Bronchial epithelial cell (primary cell): ENCODE measurements at regions not wholly inside any gene's neighbourhood (a gene's known extent, or its start where the extent isn't known, plus 50 kb on each side); places are given as distances from the start of the nearest gene placed in this dataset.

ENCODE experiments used
- DNase-seq: peaks from one replicate; pipeline ENCODE4 v3.0.0-alpha.2; 2010; ENCODE audit warnings: low read depth
- FAIRE-seq: peaks from 2 replicates; lab custom pipeline; 2011; peaks lifted over from hg19 to GRCh38; lab: Jason Lieb, UNC
- H3K27me3 ChIP-seq: 2 replicates; pipeline ENCODE4 v1.5.1; 2011; ENCODE audit warnings: low read length; ENCODE audit not compliant: control insufficient read depth, insufficient read depth
- H3K36me3 ChIP-seq: 2 replicates; pipeline ENCODE4 v1.5.1; 2011; ENCODE audit warnings: low read length; ENCODE audit not compliant: control insufficient read depth, insufficient read depth
- H3K4me3 ChIP-seq: 2 replicates; pipeline ENCODE4 v1.5.1; 2011; ENCODE audit warnings: mild to moderate bottlenecking, low read depth, low read length, control low read depth
- TF ChIP-seq, protein P1 (sequence below): IDR thresholded peaks from 2 replicates; pipeline ENCODE4 v1.5.1; 2011; ENCODE audit warnings: mild to moderate bottlenecking, moderate library complexity, low read length, control low read depth, inconsistent platforms; ENCODE audit not compliant: insufficient read depth, severe bottlenecking

GRCh38 chr3:690770-691169 is 402.1 kb upstream of the CNTN6 start:
- FAIRE-seq, result no peak
- Histone ChIP-seq H3K36me3 (no peaks in the 10 kb centered on the region), H3K27me3 (no peaks in the 10 kb centered on the region), H3K4me3 (no peak overlapping the region)
- TF ChIP-seq, protein P1, sequence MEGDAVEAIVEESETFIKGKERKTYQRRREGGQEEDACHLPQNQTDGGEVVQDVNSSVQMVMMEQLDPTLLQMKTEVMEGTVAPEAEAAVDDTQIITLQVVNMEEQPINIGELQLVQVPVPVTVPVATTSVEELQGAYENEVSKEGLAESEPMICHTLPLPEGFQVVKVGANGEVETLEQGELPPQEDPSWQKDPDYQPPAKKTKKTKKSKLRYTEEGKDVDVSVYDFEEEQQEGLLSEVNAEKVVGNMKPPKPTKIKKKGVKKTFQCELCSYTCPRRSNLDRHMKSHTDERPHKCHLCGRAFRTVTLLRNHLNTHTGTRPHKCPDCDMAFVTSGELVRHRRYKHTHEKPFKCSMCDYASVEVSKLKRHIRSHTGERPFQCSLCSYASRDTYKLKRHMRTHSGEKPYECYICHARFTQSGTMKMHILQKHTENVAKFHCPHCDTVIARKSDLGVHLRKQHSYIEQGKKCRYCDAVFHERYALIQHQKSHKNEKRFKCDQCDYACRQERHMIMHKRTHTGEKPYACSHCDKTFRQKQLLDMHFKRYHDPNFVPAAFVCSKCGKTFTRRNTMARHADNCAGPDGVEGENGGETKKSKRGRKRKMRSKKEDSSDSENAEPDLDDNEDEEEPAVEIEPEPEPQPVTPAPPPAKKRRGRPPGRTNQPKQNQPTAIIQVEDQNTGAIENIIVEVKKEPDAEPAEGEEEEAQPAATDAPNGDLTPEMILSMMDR, result no peak
- no peak for DNase-seq

GRCh38 chr3:700514-700913 is 392.3 kb upstream of the CNTN6 start:
- no peak overlapping the region for H3K4me3 ChIP-seq
- H3K27me3 ChIP-seq, result no peaks in the 10 kb centered on the region
- TF ChIP-seq, protein P1, result no peak
- no peaks in the 10 kb centered on the region for H3K36me3 ChIP-seq
- FAIRE-seq, result no peak
- DNase-seq, result no peak

DNA sequence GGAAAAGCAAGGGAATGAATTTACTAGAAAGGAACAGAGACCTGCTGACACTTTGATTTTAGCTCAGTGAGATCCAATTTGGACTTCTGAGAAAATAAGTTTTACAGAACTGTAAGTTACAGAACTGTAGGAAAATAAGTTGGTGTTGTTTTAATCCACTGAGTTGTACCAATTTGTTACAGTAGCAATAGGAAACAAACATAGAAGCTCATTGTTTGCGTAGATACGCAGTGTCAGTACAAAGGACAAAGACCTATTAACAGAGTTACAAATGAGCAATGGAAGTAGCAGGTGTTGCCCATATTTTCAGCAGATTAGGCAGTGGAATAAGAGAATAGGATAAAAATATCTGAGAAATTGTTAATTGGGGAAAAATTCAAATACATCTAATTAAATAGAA is 385.8 kb upstream of the CNTN6 start:
- no peaks in the 10 kb centered on the region for H3K36me3 ChIP-seq
- DNase-seq, result no peak
- no peak overlapping the region for H3K4me3 ChIP-seq
- TF ChIP-seq, protein P1, result no peak
- FAIRE-seq, result no peak
- no peaks in the 10 kb centered on the region for H3K27me3 ChIP-seq

DNA sequence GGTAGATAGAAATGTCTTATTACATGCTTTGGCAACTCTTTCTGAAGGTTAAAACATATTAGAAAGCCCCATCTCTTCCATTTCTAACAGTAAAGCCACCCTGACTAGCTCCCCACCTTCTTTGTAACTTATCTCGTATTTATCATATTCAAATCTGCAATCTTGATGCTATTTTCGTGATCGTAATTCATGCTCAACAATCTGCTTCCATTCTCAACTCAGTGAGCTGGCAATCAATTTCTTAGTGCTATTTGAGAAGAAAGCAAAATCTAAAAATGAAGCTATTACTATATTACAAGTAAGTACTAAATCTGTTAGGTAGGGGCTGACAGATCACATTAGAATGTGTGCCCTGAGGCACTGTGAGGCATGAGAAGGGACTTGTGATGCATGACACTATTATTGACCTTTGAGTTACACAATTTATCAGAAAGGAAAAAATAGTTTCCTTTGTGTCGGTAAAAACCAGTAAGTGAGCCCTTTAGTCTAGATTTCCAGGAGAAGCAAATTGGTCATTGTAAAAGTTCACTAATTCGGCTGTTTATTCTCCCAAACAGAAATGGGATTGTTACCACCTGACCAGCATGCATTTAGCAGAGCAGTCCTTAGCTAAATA is 379.7 kb upstream of the CNTN6 start:
- Histone ChIP-seq H3K27me3 (no peaks in the 10 kb centered on the region), H3K4me3 (no peak overlapping the region), H3K36me3 (no peaks in the 10 kb centered on the region)
- DNase-seq (peak; percentile 66), FAIRE-seq (no peak)
- TF ChIP-seq, protein P1, result no peak

DNA sequence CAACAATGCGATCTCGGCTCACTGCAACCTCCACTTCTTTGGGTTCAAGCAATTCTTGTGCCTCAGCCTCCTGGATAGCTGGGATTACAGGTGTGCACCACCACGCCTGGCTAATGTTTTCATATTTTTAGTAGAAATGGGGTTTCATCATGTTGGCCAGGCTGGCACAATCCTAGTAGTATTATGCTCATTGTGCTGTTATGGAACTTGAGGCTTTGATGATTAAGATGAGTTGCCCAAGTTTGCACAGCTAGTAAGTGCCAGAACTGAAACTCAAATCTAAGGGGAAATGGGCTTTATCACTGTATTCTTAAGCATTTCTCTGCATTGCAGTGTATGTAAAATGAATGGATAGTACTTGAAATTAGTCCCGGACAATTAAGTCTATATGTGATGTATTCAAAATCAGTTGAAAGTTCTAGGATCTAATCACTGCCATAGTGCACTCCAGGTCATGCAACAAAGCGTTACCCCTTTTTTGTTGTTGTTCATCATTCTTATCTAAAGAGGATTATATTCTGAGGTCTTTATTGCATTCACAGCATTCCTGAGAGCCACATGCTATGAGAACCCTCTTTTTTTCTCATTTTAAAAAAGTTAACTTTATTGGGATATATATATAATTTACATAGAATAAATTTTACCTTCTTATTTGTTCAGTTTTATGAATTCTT is 378.7 kb upstream of the CNTN6 start:
- FAIRE-seq (no peak), DNase-seq (no peak)
- Histone ChIP-seq H3K36me3 (no peaks in the 10 kb centered on the region), H3K4me3 (no peak overlapping the region), H3K27me3 (no peaks in the 10 kb centered on the region)
- TF ChIP-seq, protein P1, result no peak
